Neural cell (in vitro differentiated cells): ENCODE measurements at regions not wholly inside any gene's neighbourhood (a gene's known extent, or its start where the extent isn't known, plus 50 kb on each side); places are given as distances from the start of the nearest gene placed in this dataset.

Experiments
- H2AFZ ChIP-seq: fragments of 200-600, 300-800 bp; sonication (generic), shearing (Covaris generic); 2 replicates; pipeline ENCODE4 v1.6.0; 2014; ENCODE audit warnings: low read depth, mild to moderate bottlenecking, antibody characterized with exemption, low read length, moderate library complexity
- H3F3A ChIP-seq: fragments of 200-600 bp; shearing (Covaris generic); 2 replicates; pipeline ENCODE4 v1.6.1; 2016; ENCODE audit warnings: mild to moderate bottlenecking, moderate library complexity, mixed read lengths, antibody characterized with exemption, low read length; ENCODE audit not compliant: insufficient read depth, poor library complexity, severe bottlenecking
- H3K27ac ChIP-seq: fragments of 200-600, 300-800 bp; sonication (generic), shearing (Covaris generic); 2 replicates; pipeline ENCODE4 v1.5.1; 2014; ENCODE audit warnings: mild to moderate bottlenecking, low read length, moderate library complexity
- H3K27me3 ChIP-seq: fragments of 300-800, 200-600 bp; sonication (generic), shearing (Covaris generic); 2 replicates; pipeline ENCODE4 v1.6.0; 2014; ENCODE audit warnings: mild to moderate bottlenecking, low read depth, low read length, moderate library complexity; ENCODE audit not compliant: insufficient read depth
- H3K36me3 ChIP-seq: fragments of 300-800, 200-600 bp; sonication (generic), shearing (Covaris generic); 2 replicates; pipeline ENCODE4 v1.5.1; 2014; ENCODE audit warnings: mild to moderate bottlenecking, antibody characterized with exemption, low read length, moderate library complexity; ENCODE audit not compliant: insufficient read depth
- H3K4me2 ChIP-seq: fragments of 300-800, 200-600 bp; sonication (generic), shearing (Covaris generic); 2 replicates; pipeline ENCODE4 v1.6.0; 2014; ENCODE audit warnings: mild to moderate bottlenecking, low read length
- H3K4me3 ChIP-seq: fragments of 300-800, 200-600 bp; sonication (generic), shearing (Covaris generic); 2 replicates; pipeline ENCODE4 v1.5.1; 2014; ENCODE audit warnings: mild to moderate bottlenecking, low read length, moderate library complexity
- H3K79me2 ChIP-seq: fragments of 200-600 bp; shearing (Covaris generic); replicated peaks from 2 replicates; pipeline ENCODE4 v1.6.0; 2014; ENCODE audit warnings: mild to moderate bottlenecking, low read length, moderate library complexity; ENCODE audit not compliant: insufficient read depth
- H3K9ac ChIP-seq: fragments of 300-800, 200-600 bp; sonication (generic), shearing (Covaris generic); 2 replicates; pipeline ENCODE4 v1.6.1; 2016; ENCODE audit warnings: mild to moderate bottlenecking, low read length, mixed read lengths
- H3K9me2 ChIP-seq: fragments of 200-600 bp; shearing (Covaris generic); 2 replicates; pipeline ENCODE4 v1.6.1; 2016; ENCODE audit warnings: mild to moderate bottlenecking, low read length, mixed read lengths; ENCODE audit not compliant: insufficient read depth
- H3K9me3 ChIP-seq: fragments of 200-600, 300-800 bp; sonication (generic), shearing (Covaris generic); 2 replicates; pipeline ENCODE4 v1.6.1; 2016; ENCODE audit warnings: mild to moderate bottlenecking, mixed run types, low read length, moderate library complexity, mixed read lengths
- H4K20me1 ChIP-seq: fragments of 200-600 bp; shearing (Covaris generic); 2 replicates; pipeline ENCODE4 v1.6.1; 2016; ENCODE audit warnings: mild to moderate bottlenecking, mixed run types; ENCODE audit not compliant: insufficient read depth
- CTCF ChIP-seq: fragments of 450-650 bp; IDR thresholded peaks from 2 replicates; pipeline ENCODE4 v1.5.1; 2014; ENCODE audit warnings: antibody characterized with exemption, mild to moderate bottlenecking, moderate library complexity; ENCODE audit not compliant: poor library complexity, severe bottlenecking
- EP300 ChIP-seq: fragments of 450-650 bp; conservative IDR thresholded peaks from 2 replicates; pipeline ENCODE4 v1.6.1; 2014; ENCODE audit warnings: antibody characterized with exemption, mild to moderate bottlenecking, moderate library complexity; ENCODE audit not compliant: poor library complexity, severe bottlenecking
- EZH2 ChIP-seq: fragments of 200-600, 300-800 bp; shearing (Covaris generic), sonication (generic); IDR thresholded peaks from 2 replicates; pipeline ENCODE4 v1.6.1; 2014; ENCODE audit warnings: antibody characterized with exemption, low read length, borderline replicate concordance, mild to moderate bottlenecking; ENCODE audit not compliant: insufficient read depth, poor library complexity, severe bottlenecking
- MXI1 ChIP-seq: fragments of 450-650 bp; conservative IDR thresholded peaks from 2 replicates; pipeline ENCODE4 v1.6.1; 2014; ENCODE audit warnings: antibody characterized with exemption, mild to moderate bottlenecking; ENCODE audit not compliant: poor library complexity, severe bottlenecking
- POLR2AphosphoS5 ChIP-seq: IDR thresholded peaks from 2 replicates; pipeline ENCODE4 v1.6.1; 2012
- RAD21 ChIP-seq: fragments of 450-650 bp; conservative IDR thresholded peaks from 2 replicates; pipeline ENCODE4 v1.6.1; 2014; ENCODE audit warnings: antibody characterized with exemption, mild to moderate bottlenecking, moderate library complexity
- REST ChIP-seq: IDR thresholded peaks from 2 replicates; pipeline ENCODE4 v1.6.1; 2012; ENCODE audit warnings: borderline replicate concordance
- SMC3 ChIP-seq: fragments of 450-650 bp; conservative IDR thresholded peaks from 2 replicates; pipeline ENCODE4 v1.6.1; 2014; ENCODE audit warnings: antibody characterized with exemption, mild to moderate bottlenecking, moderate library complexity; ENCODE audit not compliant: poor library complexity
- TAF1 ChIP-seq: IDR thresholded peaks from 2 replicates; pipeline ENCODE4 v1.6.1; 2012; ENCODE audit warnings: low read depth

- Histone ChIP-seq H3K36me3 (no peaks in the 10 kb centered on the region), H3K4me3 (no peak overlapping the region), H2AFZ (no peak overlapping the region), H3K9me3 (no peaks in the 10 kb centered on the region), H3K9ac (no peak overlapping the region), H3K27ac (no peak overlapping the region), H3K9me2 (no peaks in the 10 kb centered on the region), H3F3A (no peaks in the 10 kb centered on the region), H3K79me2 (no peaks in the 10 kb centered on the region), H3K27me3 (no peaks in the 10 kb centered on the region), H4K20me1 (no peaks in the 10 kb centered on the region), H3K4me2 (no peak overlapping the region)
- TF ChIP-seq POLR2AphosphoS5 (no peak), RAD21 (no peak), MXI1 (no peak), TAF1 (no peak), SMC3 (no peak), EP300 (no peak), EZH2 (no peak), REST (no peak)
Measured at GRCh38 chr3:118536764-118537163, 497.9 kb downstream of the IGSF11 start.

- Histone ChIP-seq H3F3A (no peaks in the 10 kb centered on the region), H3K9me2 (no peaks in the 10 kb centered on the region), H3K9me3 (no peaks in the 10 kb centered on the region), H3K27me3 (no peaks in the 10 kb centered on the region), H3K79me2 (no peaks in the 10 kb centered on the region), H3K4me2 (no peak overlapping the region), H3K27ac (no peak overlapping the region), H2AFZ (no peak overlapping the region), H3K4me3 (no peak overlapping the region), H4K20me1 (no peaks in the 10 kb centered on the region), H3K36me3 (no peaks in the 10 kb centered on the region), H3K9ac (no peak overlapping the region)
- TF ChIP-seq CTCF (no peak), POLR2AphosphoS5 (no peak), TAF1 (no peak)
Measured at GRCh38 chr3:118537454-118537853, 497.2 kb downstream of the IGSF11 start.

GRCh38 chr3:118538187-118538586 lies 496.5 kb downstream of the IGSF11 start:
- no peaks in the 10 kb centered on the region for H3K79me2 ChIP-seq
- H3K36me3 ChIP-seq, result no peaks in the 10 kb centered on the region
- H2AFZ ChIP-seq, result no peak overlapping the region
- no peaks in the 10 kb centered on the region for H4K20me1 ChIP-seq
- no peak overlapping the region for H3K27ac ChIP-seq
- H3K4me2 ChIP-seq, result no peak overlapping the region
- H3K9ac ChIP-seq, result no peak overlapping the region
- no peaks in the 10 kb centered on the region for H3K9me2 ChIP-seq
- H3F3A ChIP-seq, result no peaks in the 10 kb centered on the region
- no peaks in the 10 kb centered on the region for H3K27me3 ChIP-seq
- TF ChIP-seq REST (no peak), POLR2AphosphoS5 (no peak), RAD21 (no peak), TAF1 (no peak), SMC3 (no peak), MXI1 (no peak), EP300 (no peak), EZH2 (no peak), CTCF (no peak)
- H3K4me3 ChIP-seq, result no peak overlapping the region
- no peaks in the 10 kb centered on the region for H3K9me3 ChIP-seq
